ENCODE measurements at regions not wholly inside any gene's neighbourhood (a gene's known extent, or its start where the extent isn't known, plus 50 kb on each side); places are given as distances from the start of the nearest gene placed in this dataset.
A peak's percentile ranks its signal among the peaks of the same experiment; 100 is the strongest.

GRCh38 chr10:118823256-118823907 is 68.6 kb upstream of the CACUL1 start:
- H3K36me3 Mint-ChIP-seq (ENCODE audit: low read depth), result no peaks in the 10 kb centered on the region
- H3K4me3 ChIP-seq (ENCODE audit: low read length), result no peak overlapping the region
- 90 to 93% methylated on average over 3 to 4 of the region's 4 CpGs for WGBS, 2 experiments (ENCODE audit: insufficient coverage in 1 of 2, insufficient read length in 1 of 2)
- TF ChIP-seq CTCF (conservative IDR thresholded peaks at IDR 0.05), result no peak
- H3K4me1 ChIP-seq (ENCODE audit: control insufficient read depth, insufficient read depth, low read length), result no peaks in the 10 kb centered on the region
- no peaks in the 10 kb centered on the region for H3K27me3 Mint-ChIP-seq (ENCODE audit: insufficient read depth)
- peaks cover 3% of the 10 kb centered on the region for H3K9me3 Mint-ChIP-seq
- H3K4me3 Mint-ChIP-seq, result no peak overlapping the region
- no peaks in the 10 kb centered on the region for H3K9me3 ChIP-seq (ENCODE audit: control insufficient read depth, low read length)
- H3K9ac ChIP-seq (ENCODE audit: extremely low read depth, low read length, poor library complexity, severe bottlenecking), result no peak overlapping the region
- no peak overlapping the region for H3K27ac Mint-ChIP-seq
- no peaks in the 10 kb centered on the region for H3K36me3 ChIP-seq (ENCODE audit: control insufficient read depth, insufficient read depth, low read length)
- no peaks in the 10 kb centered on the region for H3K4me1 Mint-ChIP-seq
- H3K27ac ChIP-seq (ENCODE audit: low read depth, low read length), result no peak overlapping the region
- no peak for DNase-seq
- no peaks in the 10 kb centered on the region for H3K27me3 ChIP-seq (ENCODE audit: control insufficient read depth, insufficient read depth, low read length, poor library complexity, severe bottlenecking)

- no peak overlapping the region for H3K9ac ChIP-seq (ENCODE audit: extremely low read depth, low read length, poor library complexity, severe bottlenecking)
- Mint-ChIP-seq H3K27me3 (ENCODE audit: insufficient read depth) (peaks cover 8% of the 10 kb centered on the region), H3K4me3 (no peak overlapping the region), H3K9me3 (peaks cover 3% of the 10 kb centered on the region), H3K36me3 (ENCODE audit: low read depth) (no peaks in the 10 kb centered on the region), H3K27ac (no peak overlapping the region), H3K4me1 (no peaks in the 10 kb centered on the region)
- 82% methylated on average over 1 of the region's 1 CpG; no CpG with 5 or more reads in 1 of the 2 experiments for WGBS, 2 experiments (ENCODE audit: insufficient coverage in 1 of 2, insufficient read length in 1 of 2)
- no peak for DNase-seq
- H3K4me3 ChIP-seq (ENCODE audit: low read length), result no peak overlapping the region
- H3K27ac ChIP-seq (ENCODE audit: low read depth, low read length), result no peak overlapping the region
- H3K9me3 ChIP-seq (ENCODE audit: control insufficient read depth, low read length), result no peaks in the 10 kb centered on the region
- no peaks in the 10 kb centered on the region for H3K27me3 ChIP-seq (ENCODE audit: control insufficient read depth, insufficient read depth, low read length, poor library complexity, severe bottlenecking)
- no peak for TF ChIP-seq CTCF (conservative IDR thresholded peaks at IDR 0.05)
- no peaks in the 10 kb centered on the region for H3K4me1 ChIP-seq (ENCODE audit: control insufficient read depth, insufficient read depth, low read length)
- H3K36me3 ChIP-seq (ENCODE audit: control insufficient read depth, insufficient read depth, low read length), result no peaks in the 10 kb centered on the region
Observed at GRCh38 chr10:118827053-118827452, 72.3 kb upstream of the CACUL1 start.

GRCh38 chr10:118827466-118828155 is 72.8 kb upstream of the CACUL1 start:
- Histone ChIP-seq H3K36me3 (ENCODE audit: control insufficient read depth, insufficient read depth, low read length) (no peaks in the 10 kb centered on the region), H3K27me3 (ENCODE audit: control insufficient read depth, insufficient read depth, low read length, poor library complexity, severe bottlenecking) (no peaks in the 10 kb centered on the region), H3K4me1 (ENCODE audit: control insufficient read depth, insufficient read depth, low read length) (no peaks in the 10 kb centered on the region), H3K27ac (ENCODE audit: low read depth, low read length) (no peak overlapping the region), H3K9me3 (ENCODE audit: control insufficient read depth, low read length) (no peaks in the 10 kb centered on the region), H3K4me3 (ENCODE audit: low read length) (no peak overlapping the region), H3K9ac (ENCODE audit: extremely low read depth, low read length, poor library complexity, severe bottlenecking) (no peak overlapping the region)
- Mint-ChIP-seq H3K36me3 (ENCODE audit: low read depth) (no peaks in the 10 kb centered on the region), H3K27ac (no peak overlapping the region), H3K27me3 (ENCODE audit: insufficient read depth) (peaks cover 8% of the 10 kb centered on the region), H3K9me3 (peaks cover 3% of the 10 kb centered on the region), H3K4me3 (no peak overlapping the region), H3K4me1 (no peaks in the 10 kb centered on the region)
- 86 to 93% methylated on average over 5 to 7 of the region's 7 CpGs for WGBS, 2 experiments (ENCODE audit: insufficient coverage in 1 of 2, insufficient read length in 1 of 2)
- TF ChIP-seq CTCF (conservative IDR thresholded peaks at IDR 0.05), result peak; percentile 64
- peak; percentile 64 for DNase-seq

Measured in endodermal cell (in vitro differentiated cells).